ENCODE measurements at regions not wholly inside any gene's neighbourhood (a gene's known extent, or its start where the extent isn't known, plus 50 kb on each side); places are given as distances from the start of the nearest gene placed in this dataset.

- TF ChIP-seq, protein P1, sequence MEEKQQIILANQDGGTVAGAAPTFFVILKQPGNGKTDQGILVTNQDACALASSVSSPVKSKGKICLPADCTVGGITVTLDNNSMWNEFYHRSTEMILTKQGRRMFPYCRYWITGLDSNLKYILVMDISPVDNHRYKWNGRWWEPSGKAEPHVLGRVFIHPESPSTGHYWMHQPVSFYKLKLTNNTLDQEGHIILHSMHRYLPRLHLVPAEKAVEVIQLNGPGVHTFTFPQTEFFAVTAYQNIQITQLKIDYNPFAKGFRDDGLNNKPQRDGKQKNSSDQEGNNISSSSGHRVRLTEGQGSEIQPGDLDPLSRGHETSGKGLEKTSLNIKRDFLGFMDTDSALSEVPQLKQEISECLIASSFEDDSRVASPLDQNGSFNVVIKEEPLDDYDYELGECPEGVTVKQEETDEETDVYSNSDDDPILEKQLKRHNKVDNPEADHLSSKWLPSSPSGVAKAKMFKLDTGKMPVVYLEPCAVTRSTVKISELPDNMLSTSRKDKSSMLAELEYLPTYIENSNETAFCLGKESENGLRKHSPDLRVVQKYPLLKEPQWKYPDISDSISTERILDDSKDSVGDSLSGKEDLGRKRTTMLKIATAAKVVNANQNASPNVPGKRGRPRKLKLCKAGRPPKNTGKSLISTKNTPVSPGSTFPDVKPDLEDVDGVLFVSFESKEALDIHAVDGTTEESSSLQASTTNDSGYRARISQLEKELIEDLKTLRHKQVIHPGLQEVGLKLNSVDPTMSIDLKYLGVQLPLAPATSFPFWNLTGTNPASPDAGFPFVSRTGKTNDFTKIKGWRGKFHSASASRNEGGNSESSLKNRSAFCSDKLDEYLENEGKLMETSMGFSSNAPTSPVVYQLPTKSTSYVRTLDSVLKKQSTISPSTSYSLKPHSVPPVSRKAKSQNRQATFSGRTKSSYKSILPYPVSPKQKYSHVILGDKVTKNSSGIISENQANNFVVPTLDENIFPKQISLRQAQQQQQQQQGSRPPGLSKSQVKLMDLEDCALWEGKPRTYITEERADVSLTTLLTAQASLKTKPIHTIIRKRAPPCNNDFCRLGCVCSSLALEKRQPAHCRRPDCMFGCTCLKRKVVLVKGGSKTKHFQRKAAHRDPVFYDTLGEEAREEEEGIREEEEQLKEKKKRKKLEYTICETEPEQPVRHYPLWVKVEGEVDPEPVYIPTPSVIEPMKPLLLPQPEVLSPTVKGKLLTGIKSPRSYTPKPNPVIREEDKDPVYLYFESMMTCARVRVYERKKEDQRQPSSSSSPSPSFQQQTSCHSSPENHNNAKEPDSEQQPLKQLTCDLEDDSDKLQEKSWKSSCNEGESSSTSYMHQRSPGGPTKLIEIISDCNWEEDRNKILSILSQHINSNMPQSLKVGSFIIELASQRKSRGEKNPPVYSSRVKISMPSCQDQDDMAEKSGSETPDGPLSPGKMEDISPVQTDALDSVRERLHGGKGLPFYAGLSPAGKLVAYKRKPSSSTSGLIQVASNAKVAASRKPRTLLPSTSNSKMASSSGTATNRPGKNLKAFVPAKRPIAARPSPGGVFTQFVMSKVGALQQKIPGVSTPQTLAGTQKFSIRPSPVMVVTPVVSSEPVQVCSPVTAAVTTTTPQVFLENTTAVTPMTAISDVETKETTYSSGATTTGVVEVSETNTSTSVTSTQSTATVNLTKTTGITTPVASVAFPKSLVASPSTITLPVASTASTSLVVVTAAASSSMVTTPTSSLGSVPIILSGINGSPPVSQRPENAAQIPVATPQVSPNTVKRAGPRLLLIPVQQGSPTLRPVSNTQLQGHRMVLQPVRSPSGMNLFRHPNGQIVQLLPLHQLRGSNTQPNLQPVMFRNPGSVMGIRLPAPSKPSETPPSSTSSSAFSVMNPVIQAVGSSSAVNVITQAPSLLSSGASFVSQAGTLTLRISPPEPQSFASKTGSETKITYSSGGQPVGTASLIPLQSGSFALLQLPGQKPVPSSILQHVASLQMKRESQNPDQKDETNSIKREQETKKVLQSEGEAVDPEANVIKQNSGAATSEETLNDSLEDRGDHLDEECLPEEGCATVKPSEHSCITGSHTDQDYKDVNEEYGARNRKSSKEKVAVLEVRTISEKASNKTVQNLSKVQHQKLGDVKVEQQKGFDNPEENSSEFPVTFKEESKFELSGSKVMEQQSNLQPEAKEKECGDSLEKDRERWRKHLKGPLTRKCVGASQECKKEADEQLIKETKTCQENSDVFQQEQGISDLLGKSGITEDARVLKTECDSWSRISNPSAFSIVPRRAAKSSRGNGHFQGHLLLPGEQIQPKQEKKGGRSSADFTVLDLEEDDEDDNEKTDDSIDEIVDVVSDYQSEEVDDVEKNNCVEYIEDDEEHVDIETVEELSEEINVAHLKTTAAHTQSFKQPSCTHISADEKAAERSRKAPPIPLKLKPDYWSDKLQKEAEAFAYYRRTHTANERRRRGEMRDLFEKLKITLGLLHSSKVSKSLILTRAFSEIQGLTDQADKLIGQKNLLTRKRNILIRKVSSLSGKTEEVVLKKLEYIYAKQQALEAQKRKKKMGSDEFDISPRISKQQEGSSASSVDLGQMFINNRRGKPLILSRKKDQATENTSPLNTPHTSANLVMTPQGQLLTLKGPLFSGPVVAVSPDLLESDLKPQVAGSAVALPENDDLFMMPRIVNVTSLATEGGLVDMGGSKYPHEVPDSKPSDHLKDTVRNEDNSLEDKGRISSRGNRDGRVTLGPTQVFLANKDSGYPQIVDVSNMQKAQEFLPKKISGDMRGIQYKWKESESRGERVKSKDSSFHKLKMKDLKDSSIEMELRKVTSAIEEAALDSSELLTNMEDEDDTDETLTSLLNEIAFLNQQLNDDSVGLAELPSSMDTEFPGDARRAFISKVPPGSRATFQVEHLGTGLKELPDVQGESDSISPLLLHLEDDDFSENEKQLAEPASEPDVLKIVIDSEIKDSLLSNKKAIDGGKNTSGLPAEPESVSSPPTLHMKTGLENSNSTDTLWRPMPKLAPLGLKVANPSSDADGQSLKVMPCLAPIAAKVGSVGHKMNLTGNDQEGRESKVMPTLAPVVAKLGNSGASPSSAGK (IDR thresholded peaks at IDR 0.05), result no peak
Observed at GRCh38 chr17:34503528-34504195, 75.7 kb upstream of the TMEM132E start (continued).
